ENCODE measurements at regions not wholly inside any gene's neighbourhood (a gene's known extent, or its start where the extent isn't known, plus 50 kb on each side); places are given as distances from the start of the nearest gene placed in this dataset.
A peak's percentile ranks its signal among the peaks of the same experiment; 100 is the strongest.

- H3K27ac Mint-ChIP-seq = peak overlapping the region in 4 of 7 donors; percentile 9 to 72 (median 39)
- no peak overlapping the region for H3K4me3 ChIP-seq (replicated peaks in 1 of 3; ENCODE audit: low read depth in 2 of 3, low read length in 3 of 3)
- no peak for TF ChIP-seq CTCF (IDR thresholded peaks at IDR 0.05)
- peak overlapping the region; percentile 19 for H2AFZ ChIP-seq (ENCODE audit: insufficient read depth, low read depth, low read length, poor library complexity, severe bottlenecking)
- peaks cover 0 to 3% (median 2%) of the 10 kb centered on the region in 3 donors for H3K27me3 Mint-ChIP-seq (ENCODE audit: low read depth in 3 of 3)
- peak overlapping the region in 1 of 2 donors; percentile 24 for H3K4me3 Mint-ChIP-seq
- peaks cover 26 to 32% of the 10 kb centered on the region in 2 donors for H3K4me1 ChIP-seq (ENCODE audit: control insufficient read depth in 1 of 2, insufficient read depth in 2 of 2, low read length in 2 of 2)
- H3K9me3 Mint-ChIP-seq = peaks cover 0 to 7% (median 2%) of the 10 kb centered on the region in 7 donors
- WGBS (ENCODE audit: insufficient coverage) = 40% methylated on average over 2 of the region's 5 CpGs
- no peaks in the 10 kb centered on the region for H3K9me3 ChIP-seq (replicated peaks in 1 of 2; ENCODE audit: control insufficient read depth in 1 of 2, insufficient read depth in 1 of 2, low read length in 2 of 2)
- no peaks in the 10 kb centered on the region for H4K20me1 ChIP-seq (ENCODE audit: insufficient read depth, low read length)
- intact Hi-C loops (cut with micrococcal nuclease) = no loop called here
- no peaks in the 10 kb centered on the region for H3K79me2 ChIP-seq (ENCODE audit: insufficient read depth, low read length)
- no peak for DNase-seq
- H3K4me1 Mint-ChIP-seq = peaks cover 39% of the 10 kb centered on the region
- no peak overlapping the region for H3K4me2 ChIP-seq (replicated peaks; ENCODE audit: extremely low read depth, low read length, poor library complexity, severe bottlenecking)
- no peak overlapping the region for H3K9ac ChIP-seq (ENCODE audit: insufficient read depth, low read length, poor library complexity, severe bottlenecking)
- no peaks in the 10 kb centered on the region for H3K27me3 ChIP-seq (ENCODE audit: control insufficient read depth in 2 of 2, insufficient read depth in 2 of 2, low read length in 2 of 2)
- no peaks in the 10 kb centered on the region for H3K36me3 ChIP-seq (replicated peaks in 1 of 2; ENCODE audit: control insufficient read depth in 1 of 2, insufficient read depth in 2 of 2, low read length in 2 of 2)
- peaks cover 0 to 3% of the 10 kb centered on the region in 2 donors for H3K36me3 Mint-ChIP-seq
- H3K27ac ChIP-seq (ENCODE audit: low read depth in 1 of 2, low read length in 2 of 2) = no peak overlapping the region
These were observed 88.1 kb downstream of the RSPH3 start for GRCh38 chr6:158911746-158912480.

GRCh38 chr6:158910484-158911440 is 89.2 kb downstream of the RSPH3 start:
- Histone ChIP-seq H3K9ac (ENCODE audit: insufficient read depth, low read length, poor library complexity, severe bottlenecking) (no peak overlapping the region), H3K9me3 (replicated peaks in 1 of 2; ENCODE audit: control insufficient read depth in 1 of 2, insufficient read depth in 1 of 2, low read length in 2 of 2) (peaks cover 6 to 7% of the 10 kb centered on the region in 2 donors), H3K27ac (ENCODE audit: low read depth in 1 of 2, low read length in 2 of 2) (peak overlapping the region in 1 of 2 donors; percentile 12), H4K20me1 (ENCODE audit: insufficient read depth, low read length) (no peaks in the 10 kb centered on the region), H3K4me3 (replicated peaks in 1 of 3; ENCODE audit: low read depth in 2 of 3, low read length in 3 of 3) (peak overlapping the region in 1 of 3 experiments; percentile 44), H3K27me3 (ENCODE audit: control insufficient read depth in 2 of 2, insufficient read depth in 2 of 2, low read length in 2 of 2) (no peaks in the 10 kb centered on the region), H3K4me1 (ENCODE audit: control insufficient read depth in 1 of 2, insufficient read depth in 2 of 2, low read length in 2 of 2) (peaks cover 26 to 32% of the 10 kb centered on the region in 2 donors), H3K79me2 (ENCODE audit: insufficient read depth, low read length) (no peaks in the 10 kb centered on the region), H3K4me2 (replicated peaks; ENCODE audit: extremely low read depth, low read length, poor library complexity, severe bottlenecking) (peak overlapping the region; percentile 44), H3K36me3 (replicated peaks in 1 of 2; ENCODE audit: control insufficient read depth in 1 of 2, insufficient read depth in 2 of 2, low read length in 2 of 2) (no peaks in the 10 kb centered on the region), H2AFZ (ENCODE audit: insufficient read depth, low read depth, low read length, poor library complexity, severe bottlenecking) (peak overlapping the region; percentile 74)
- Mint-ChIP-seq H3K27ac (peak overlapping the region in 3 of 7 donors; percentile 8 to 67 (median 19)), H3K36me3 (peaks cover 0 to 8% of the 10 kb centered on the region in 2 donors), H3K4me1 (peaks cover 39% of the 10 kb centered on the region), H3K4me3 (peak overlapping the region; percentile 31 to 60), H3K27me3 (ENCODE audit: low read depth in 3 of 3) (peaks cover 0 to 5% (median 2%) of the 10 kb centered on the region in 3 donors), H3K9me3 (peaks cover 7 to 16% (median 9%) of the 10 kb centered on the region in 7 donors)
- intact Hi-C loops (cut with micrococcal nuclease) = no loop called here
- WGBS (ENCODE audit: insufficient coverage) = 1% methylated on average over 4 of the region's 12 CpGs
- peak in 1 of 3 donors; percentile 36 for DNase-seq
- no peak for TF ChIP-seq CTCF (IDR thresholded peaks at IDR 0.05)

Measured in CD14-positive monocyte (primary cell).